Activated naive CD4-positive, alpha-beta T cell (primary cell): ENCODE measurements at regions not wholly inside any gene's neighbourhood (a gene's known extent, or its start where the extent isn't known, plus 50 kb on each side); places are given as distances from the start of the nearest gene placed in this dataset.

Experiments used
- DNase-seq, 4 experiments: peaks; one replicate each; lab custom pipeline; 2025; lab: John Stamatoyannopoulos, UW

DNA sequence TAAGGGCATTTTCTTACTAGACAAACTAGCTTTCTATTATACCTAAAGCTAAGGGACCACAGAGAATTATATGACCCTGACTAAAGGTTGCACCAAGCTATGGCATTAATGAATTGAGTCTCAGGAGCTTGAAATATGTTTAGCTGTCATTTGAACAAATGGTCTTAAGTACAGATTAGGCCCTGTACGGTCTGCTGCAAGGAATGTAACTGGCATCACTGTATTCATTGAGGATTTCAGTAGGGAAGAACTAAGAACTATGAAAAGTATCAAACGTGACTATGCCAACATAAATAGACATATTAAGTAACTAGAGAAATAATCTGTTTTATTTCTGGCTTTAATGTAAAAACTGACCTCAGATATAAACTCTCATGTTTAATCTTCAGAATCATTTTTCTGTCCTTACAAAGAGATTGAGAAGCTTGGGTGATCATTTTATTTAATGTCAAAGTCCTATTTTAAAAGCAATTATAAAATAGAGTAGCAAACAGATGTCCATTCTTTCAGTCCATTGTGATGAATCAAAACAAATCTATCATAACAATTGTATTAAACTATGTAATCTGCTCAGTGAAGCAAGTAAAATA, 845.9 kb downstream of the MAT2B start:
- DNase-seq = no peak

DNA sequence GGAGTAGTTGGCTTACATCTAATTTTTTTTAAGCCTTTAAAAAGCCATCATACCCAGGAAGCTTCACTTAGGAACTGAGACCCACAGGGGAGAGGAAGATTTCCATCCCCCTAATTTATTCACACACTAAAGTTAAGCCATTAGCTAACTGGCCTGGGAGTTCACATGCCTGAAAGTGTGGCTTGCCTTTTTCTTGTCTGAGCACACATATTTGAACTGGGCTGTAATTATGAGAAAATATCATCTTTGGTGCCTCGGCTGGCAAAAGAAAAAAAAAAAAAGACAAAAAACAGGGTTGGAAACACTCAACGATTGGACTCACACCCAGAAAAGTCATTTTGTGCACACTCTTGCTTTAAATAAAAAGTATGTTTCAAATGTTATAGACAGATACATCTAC, 847.3 kb downstream of the MAT2B start:
- DNase-seq = no peak

DNA sequence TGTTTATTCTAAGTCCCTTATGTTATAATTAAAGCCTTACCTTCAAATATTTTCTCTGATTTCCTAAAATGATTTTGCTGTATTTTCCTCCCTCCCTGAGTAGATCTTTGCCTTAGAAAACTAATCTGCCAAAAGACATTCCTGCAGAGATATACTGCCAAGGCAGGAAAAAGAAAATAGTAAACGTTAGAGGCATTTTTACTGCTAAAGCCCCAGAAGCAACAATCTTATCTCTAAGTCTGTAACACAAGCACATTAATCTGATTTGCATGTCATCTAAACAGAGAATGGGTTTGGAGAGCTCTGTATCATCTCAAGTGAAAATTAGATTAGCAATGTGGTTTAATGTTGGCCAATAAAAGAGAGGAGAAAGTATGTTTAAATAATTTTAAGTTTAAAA, 847.7 kb downstream of the MAT2B start:
- no peak for DNase-seq

DNA sequence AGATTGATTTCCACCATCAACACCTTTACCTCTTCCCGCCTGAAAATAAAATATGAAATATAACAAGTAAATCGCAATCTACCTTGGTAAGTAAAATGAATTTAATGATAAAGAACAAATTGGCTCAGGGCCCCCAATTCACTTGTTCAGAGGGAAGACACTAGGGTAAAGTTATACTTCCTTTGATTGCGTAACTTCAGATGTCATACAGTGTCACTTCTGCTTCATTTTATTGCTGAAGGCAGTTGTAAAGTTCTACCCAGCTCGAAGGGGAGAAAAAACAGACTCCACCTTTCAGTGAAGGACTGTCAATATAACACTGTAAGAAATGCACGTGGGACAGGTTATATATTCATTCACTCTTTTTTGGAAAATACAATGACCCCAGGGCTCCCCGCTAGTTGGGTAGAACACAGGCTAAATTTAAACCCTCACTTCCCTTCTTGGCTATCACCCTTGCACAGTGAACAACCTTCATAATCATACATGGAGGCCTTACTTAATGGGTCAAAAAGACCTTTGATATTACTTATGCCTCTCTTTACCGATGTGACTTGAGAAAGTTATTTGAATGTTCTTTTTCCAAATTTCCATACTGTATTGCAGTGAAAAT, 848.8 kb downstream of the MAT2B start:
- no peak for DNase-seq

DNA sequence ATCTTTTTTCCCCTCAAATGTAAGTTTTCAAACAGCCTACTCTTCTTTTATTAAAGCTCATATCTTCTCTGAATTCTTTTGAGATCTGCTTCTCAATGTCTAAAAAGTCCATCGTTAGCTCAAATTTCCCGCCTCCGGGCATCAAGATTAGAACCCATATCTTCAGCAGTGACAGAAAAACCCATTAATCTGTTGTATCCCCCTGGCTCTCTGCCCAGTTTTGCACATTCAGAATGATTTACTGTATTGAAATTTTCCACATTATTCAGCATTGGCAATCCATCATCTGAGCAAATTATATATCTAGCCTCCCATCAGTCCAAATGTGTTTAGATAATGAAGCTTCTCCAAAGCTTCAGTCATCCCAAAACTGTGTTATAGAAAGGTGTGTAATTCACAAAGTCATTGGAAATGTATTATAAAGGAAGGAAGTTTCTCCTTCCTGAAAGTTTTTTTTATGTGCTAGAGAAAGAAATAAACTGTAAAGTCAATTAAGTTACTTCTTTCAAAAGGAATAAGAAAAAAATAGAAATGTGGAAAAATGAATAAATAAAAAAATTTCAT, 849.9 kb downstream of the MAT2B start:
- DNase-seq = no peak

DNA sequence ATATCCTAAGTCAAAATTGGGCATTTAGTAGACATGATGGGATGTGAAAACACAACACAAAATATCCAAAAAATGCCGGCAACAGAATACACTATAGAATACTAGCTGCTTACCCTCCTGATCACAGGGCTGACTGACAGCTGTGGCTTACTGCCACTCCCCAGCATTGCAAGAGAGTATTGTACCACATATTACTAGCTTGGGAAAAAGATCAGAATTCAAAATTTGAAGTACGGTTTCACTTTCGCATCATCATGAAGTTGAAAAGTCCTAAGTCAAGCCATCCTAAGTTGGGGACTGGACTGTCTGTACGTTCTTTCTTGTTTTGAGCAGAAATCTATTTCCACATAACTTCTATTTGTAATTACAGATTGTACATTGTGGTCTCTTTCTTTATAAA, 851.4 kb downstream of the MAT2B start:
- DNase-seq = no peak

DNA sequence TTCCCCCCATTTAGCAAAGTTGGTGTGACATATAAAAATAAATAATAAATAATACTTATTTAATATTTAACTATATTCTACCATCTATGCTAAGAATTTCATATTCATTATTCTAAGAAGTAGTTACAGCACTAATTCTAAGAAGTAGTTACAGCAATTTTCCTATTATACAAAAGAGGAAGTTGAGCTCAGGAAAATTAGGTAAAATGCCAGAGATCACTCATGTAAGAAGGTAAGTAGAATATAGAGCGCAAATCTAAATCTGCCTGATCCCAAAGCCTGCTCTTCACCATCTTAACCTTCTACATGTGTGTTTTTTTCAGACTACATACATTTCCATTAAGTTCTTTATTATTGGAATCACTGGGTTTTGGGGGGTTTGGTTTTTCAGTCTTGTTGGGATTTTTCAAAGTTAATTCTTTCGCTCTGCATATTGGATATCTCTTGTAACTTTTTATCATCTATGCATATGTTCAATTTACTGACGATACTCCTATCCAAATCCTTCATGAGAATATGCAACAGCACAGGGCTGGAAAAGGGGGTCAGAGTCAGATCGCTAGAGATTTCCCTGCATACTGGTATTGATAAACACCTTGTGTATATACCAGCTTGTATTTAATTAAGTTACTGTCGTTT, 852.1 kb downstream of the MAT2B start:
- DNase-seq = no peak

DNA sequence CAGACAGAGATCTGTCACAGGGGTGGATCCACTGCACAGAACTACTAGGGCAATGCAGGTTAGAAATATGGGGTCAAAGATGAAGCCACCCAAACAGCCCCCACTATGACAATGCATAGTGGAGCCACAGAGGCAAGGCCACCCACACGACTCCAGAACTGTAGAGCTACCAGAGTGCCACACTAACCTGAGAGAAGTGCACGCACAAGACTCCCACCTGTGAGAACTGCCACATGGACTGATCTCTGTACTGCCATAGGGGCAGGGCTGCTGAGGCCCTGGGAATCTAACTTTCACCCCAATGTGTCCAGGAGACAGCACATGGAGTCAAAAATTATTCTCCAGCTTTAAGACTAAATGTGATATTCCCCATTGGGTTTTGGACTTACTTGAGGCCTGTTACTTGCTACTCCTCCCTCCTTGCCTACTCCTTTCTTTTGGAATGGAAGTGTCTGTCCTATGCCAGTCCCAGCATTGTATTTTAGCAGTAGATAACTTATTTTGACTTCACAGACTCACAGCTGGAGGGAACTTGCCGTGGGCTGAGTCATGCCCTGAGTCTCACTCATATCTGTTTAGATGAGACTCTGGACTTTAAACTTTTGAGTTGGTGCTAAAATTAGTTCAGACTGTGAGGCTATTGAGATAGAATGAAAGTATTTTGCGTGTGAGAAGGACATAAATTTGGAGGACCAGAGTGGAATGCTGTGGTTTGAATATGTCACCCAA, 853.3 kb downstream of the MAT2B start:
- no peak for DNase-seq

DNA sequence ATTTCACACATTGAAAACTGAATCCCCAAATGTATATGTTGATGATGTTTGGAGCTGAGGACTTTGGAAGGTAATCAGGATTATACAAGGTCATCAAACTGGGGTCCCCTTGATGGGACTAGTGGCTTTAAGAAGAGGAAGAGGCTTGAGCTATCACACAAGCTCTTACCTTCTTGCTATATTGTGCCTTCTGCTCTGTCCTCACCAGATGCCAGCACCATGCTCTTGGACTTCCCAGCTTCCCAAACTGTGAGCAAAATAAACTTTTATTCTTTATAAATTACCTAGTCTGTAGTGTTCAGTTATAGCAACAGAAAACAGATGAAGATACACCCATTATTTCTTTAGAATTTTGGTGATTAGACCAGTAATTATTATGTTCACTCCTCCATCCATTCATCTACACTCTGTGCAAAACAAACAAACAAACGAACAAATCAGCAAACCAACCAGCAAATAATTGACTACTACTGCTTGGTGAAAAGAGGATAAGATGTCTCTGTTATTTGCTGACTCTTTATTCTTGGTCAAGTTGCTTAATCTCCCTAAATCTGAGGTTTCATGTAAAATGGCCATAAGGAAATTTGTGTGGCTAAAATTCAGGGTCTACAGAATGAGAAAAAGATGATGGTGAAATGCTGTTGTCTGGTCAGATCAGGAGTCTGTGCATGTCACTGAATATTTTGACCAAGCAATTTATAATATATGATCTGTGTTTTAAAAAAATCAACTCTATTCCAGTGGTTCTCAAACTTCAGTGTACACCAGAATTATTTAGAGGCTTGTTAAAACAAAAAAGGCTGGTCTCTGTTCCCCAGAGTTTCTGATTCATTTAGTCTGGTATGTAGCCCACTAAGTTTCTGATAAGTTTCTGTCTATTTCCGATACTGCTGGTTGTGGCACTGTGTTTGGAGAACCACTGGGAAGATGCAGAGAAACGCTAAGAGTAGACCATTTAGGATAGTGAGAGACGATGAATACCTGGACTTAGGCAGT, 854.1 kb downstream of the MAT2B start:
- DNase-seq = no peak

DNA sequence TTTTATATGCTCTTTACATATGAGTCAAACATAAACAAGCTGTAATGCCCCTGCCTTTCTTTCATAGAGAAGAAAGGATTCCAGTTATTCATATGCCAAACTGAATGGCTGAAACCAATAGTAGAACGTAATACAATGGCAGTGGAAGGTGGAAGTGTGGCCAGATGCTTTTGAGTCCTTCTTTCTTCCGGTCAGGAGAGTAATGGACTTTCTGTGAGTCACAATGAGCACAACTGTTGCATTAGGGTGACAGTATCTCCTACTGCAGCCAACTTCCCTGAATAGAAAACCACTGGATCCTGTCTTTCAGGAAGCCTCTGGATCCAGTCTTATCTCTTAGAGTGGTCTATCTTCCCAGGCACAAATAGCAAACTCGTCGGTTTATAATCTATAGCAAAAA, 855.2 kb downstream of the MAT2B start:
- DNase-seq = no peak

DNA sequence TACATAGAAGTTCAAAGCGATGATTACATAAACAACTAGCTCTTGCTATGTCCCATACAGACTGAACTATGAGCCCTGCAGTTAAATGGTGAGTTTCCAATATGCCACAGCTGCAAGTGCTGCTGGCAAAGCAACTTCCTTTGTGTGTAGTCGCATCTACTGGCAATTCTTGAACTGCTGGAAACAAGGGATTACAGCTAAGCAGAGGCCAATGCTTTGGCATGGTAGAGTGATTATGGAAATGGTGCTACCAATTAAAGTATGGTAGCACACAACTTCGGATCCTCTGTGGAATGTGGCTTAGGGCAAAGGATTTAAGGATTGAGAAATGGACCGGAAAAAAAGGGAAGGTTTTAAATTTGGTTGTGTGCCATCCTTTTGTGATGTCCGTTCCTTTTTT, 856.6 kb downstream of the MAT2B start:
- DNase-seq = no peak

DNA sequence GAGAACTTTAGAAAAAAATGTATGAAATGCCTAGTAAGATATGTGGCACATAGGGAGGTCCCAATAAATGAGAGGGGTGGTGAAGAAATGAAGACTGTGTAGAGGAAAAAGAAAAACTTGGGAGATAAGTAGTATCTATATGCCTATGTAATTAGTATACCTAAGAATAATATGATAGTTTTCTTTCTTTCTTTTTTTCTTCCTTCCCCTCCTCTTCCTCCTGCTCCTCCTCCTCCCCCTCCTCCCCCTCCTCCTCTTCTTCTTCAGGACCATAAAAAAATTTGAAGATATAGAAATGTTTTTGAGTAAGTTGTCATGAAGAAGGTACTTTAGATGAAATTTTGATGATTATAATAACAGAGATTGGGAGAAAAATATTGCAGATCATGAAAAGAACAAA, 857.4 kb downstream of the MAT2B start:
- no peak for DNase-seq

DNA sequence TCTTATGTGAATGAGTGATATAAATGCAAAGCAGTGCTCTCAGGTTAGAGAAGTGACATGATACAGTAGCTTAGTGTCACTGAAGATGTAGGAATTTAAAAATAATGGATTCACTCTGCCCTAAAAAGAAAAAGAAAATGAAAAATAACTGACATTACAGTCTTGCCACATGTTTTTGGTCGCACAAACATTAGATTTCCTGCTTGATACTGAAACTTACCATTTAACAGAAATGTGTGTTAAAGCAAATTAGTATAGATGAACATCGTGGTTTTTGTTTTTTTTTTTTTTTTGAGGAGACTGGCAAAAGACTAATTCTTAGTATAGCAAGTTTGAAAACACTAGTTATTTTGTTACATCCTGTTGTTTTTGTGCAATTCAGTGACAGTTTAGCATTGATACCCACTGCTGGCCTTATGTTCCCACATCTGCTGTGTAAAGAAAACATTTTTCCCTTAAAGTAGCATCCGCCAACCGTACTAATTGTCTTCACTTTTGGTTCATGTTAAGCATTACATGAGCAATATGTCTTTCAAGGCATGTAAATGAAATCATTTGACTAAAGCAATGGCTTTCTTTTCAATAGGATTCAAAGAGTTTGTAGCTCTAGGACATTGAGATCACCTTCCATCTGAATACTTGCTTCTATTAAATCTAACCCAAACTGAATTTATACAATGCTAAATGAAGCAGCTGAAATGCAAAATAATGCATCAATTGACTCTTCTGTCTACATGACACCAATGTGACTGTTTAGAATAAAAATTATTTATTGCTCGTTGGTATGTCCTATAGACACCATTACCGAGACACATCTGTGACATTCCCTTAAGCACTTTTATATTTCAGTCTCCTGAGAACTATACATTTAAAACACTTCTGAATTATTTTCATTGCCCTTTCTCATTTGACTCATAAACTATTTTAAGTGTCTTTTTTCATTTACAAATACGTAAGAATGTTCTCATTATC, 859.1 kb downstream of the MAT2B start:
- DNase-seq = no peak

DNA sequence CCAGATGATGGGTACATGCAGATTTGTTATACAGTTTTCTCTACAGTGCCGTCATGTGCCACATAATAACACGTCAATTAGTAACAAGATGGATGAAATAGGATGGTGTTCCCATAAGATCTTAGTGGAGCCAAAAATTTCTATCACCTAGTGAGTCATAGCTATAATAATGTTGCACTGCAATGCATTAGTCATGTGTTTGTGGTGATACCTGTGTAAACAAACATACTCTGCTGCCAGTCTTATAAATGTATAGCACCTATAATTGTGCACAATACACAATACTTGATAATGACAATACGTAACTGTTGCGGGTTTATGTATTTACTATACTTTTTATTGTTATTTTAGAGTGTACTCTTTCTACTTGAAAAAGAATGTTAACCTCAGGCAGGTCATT, 865.4 kb downstream of the MAT2B start:
- no peak for DNase-seq

DNA sequence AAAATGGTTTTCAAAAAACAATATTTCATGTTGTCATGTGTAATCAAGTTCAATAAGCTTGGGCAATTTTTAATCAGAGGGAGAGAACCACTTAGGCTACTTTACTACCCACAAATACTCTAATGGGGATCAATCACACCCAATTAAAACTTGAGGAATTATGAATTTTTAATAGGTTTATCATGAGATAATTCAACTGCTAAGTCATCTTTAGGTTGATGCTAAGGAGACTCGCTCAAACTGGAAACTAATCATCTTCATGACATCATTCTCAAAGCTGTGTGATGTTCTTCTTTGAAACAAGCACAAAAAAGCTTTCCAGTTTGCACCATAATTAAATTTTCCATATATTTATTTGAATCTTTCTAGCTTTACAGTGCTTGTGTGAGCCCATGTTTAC, 867.5 kb downstream of the MAT2B start:
- DNase-seq = no peak

DNA sequence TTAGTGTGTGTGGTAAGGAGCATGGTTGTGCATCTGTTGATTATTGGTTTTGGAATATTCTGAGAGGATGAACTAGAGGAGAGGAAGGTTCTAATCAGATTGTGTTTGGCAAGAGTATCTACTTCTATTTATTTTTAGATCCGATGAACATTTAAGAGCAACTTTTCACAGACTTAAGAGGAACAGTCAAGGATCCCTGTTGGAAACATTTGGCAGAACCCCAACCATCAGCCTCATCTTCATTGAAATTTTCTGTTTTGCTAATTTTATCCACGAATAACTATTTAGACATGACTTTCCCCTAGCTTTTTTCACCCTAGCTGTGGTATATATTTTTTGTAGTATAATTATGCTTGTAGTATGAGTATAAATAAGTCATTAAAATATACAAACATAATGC, 868.5 kb downstream of the MAT2B start:
- DNase-seq = no peak

DNA sequence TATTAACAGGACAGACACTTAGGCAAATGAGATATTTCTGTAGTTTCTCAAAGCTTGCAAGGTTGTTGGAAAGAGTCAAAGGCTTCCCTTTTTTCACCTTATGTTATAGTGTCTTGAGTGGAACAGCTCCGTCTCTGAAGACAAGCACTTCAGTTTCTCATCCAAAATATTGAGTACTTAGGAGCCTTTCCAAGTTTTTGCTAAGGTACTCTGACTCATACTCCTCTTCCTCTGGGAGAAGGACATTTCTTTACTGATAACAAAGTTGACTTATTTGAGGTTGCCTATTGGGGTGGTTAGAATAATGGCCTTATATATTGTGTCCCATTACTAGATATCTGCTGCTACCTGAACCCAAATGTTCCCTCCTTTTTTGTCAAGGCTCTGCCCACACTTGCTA, 869.6 kb downstream of the MAT2B start:
- no peak for DNase-seq

DNA sequence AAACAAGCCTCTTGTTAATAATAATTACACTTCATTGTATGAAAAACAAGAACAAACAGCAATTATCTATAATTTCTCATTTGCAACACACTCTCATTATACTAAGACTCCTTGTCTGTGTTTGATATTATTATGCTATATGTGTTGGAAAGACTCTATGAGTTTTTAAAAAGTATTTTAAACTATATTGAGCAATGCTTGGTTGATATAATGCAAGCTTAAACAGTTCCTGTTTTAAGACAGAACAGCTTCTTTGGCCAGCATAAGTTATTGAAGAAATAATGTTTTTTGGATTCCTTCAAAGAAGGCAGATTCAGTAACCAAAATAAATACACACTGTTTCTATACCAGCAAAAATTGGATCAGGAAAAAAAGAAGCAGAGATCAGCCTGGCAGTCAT, 871.4 kb downstream of the MAT2B start:
- DNase-seq = no peak

DNA sequence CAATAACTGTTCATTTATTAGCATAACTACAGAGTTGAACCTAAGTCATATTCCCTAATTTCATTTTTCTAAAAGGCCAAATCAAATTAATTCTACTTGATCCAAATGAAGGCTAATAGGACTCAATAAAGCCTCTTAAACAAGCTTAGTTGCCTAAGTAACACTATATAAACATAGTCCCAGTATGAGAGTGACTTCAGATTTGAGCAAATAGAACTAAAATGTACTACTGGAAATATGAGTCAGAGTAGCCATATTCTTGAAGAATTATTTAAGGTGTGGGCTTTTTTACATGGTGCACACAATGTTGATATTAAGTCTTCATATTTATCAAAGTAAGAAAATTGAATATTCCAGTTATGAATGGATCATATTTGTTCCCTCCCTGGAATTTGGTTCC, 872.3 kb downstream of the MAT2B start:
- DNase-seq = no peak

DNA sequence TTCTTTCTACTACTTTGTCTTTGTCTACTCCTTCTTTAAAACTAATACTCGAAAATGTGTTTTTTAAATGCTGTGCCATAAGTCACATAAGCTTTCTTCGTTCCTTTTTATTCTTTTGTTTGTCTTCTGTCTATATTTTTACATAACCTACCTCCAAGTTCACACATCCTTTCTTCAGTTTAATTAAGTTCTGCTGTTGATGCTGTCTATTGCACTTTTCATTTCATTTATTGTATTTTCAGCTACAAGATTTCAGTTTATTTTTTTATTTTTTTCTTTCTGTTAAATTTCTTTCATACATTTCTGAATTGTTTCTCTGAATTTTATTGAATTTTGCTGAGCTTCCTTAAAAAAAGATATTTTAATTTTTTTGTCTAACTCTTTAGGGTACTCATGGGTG, 878.2 kb downstream of the MAT2B start:
- no peak for DNase-seq
